Activated CD4-positive, alpha-beta T cell treated with anti-CD3 and anti-CD28 coated beads for 4 hours (primary cell): ENCODE measurements at regions not wholly inside any gene's neighbourhood (a gene's known extent, or its start where the extent isn't known, plus 50 kb on each side); places are given as distances from the start of the nearest gene placed in this dataset.

Experiments used
- DNase-seq, 2 donors: peaks; one replicate each; pipeline ENCODE4 v3.0.0-alpha.2; 2020

DNA sequence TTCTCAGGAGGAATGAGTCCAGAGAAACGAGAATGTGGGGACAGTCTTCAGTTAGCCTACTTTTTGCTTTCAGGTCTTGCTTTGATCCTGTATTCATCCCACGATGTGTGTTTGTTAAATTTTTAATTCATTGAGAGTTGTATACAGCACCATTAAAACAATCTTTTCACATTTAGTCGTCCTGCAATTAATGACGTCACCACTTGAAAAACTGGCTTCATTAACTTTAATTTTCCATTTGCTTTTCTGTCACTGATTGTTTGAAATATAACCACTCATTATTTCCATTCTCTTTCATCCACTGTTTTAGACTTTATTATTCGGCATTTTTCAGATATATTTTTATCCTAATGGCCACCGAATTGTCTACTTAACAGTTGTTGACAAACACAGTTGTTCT lies 146.9 kb downstream of the TFEC start:
- DNase-seq, result no peak

GRCh38 chr7:115881476-115881875 lies 149.1 kb downstream of the TFEC start:
- DNase-seq, result no peak

- no peak for DNase-seq
These were observed 151.4 kb downstream of the TFEC start for GRCh38 chr7:115879171-115879570.

DNA sequence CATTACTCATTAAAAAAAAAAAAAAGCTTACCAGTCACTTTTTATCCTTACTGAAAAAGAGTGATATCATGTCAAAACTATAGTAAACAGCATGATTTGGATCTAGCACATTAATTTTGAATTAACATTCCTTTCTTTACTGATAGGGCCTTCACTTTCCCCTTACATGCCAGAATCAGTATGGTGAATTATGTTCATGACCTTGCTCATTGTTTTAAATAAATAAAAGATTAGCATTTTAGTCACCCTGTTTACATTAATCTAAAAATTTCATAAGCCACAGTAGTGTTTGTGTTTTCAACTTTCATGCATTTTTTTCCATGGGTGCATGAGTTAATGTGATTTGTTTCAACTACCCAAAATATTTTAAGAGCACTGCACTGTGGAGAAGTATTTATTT lies 160.8 kb downstream of the TFEC start:
- DNase-seq, result no peak

- no peak for DNase-seq
These were observed 161.4 kb downstream of the TFEC start for GRCh38 chr7:115869190-115869589.

DNA sequence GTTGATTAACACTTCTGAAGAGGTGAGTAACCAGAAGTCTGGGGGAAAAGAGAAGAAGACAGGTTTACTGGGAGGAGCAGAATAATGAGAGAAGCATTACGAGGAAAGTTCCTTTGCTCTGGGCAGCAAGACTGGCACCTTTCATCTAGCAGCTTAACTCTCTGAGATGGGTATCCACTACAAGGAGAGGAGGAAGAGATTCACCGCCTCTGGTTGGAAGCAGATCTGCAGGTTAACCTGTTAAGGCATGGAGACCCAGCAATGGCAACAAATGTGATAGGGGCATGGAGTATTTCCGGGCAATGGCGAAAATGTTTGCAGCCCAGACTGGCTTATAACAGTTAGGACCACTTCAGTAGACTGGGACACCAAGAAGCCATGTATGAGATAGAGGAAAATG lies 162.2 kb downstream of the TFEC start:
- DNase-seq, result no peak

DNA sequence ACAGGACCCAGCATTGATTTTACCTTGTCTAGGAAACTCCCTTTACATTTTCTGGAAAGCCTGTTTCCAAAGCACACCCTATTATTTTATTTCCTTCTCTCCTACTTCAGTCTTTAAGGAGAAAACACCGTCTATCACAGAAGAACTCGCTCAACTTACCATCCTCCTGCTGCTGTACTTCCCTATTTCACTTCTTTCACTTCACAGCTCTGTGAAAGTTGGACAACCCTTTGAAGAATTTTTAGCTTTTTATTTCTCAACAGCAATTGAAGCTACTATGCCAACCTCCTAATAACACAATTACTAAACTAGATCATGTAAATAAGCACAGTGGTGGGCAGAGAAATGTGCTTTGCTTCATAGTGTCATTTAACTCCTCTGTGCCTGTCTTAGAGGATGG lies 166.5 kb downstream of the TFEC start:
- no peak for DNase-seq

- DNase-seq, result no peak
These were observed 179.3 kb downstream of the TFEC start for GRCh38 chr7:115851291-115851690.

DNA sequence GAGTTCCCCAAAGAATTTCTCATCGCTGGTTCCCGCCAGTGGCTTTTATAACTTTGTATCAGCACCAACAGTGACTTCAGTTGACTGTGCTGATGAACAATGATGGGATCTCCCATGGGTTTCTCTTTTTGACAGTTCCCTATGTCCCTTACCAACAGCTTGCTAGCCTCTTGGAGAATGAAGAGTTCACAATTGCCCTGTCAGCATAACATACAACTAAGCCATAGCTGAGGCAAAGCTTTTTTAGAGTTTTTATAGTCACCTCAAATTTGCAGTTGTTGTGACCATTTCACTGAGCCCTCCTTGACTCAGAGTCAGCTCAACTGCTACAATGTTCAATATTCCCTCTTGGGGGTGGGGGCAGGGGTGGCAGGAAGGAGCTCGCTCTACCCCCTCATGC lies 179.8 kb downstream of the TFEC start:
- no peak for DNase-seq

DNA sequence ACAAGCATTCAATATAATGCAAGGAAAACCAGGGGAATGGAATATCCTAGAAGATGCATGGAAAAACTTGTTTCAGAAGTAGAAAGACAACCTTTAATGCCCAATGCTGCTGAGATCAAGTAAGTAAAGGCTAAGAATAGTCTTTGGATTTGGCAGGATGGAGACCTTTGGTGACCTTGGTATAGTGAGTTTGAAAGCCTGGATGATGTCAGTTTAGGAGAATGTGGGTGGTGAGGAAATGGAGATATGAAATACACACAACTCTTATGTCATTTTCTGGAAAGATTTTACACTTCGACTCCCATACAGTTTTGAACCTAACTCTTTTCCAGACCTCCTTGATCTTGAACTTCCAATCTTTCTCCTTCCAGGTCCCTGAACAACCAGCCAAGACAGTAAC lies 185.7 kb downstream of the TFEC start:
- DNase-seq, result no peak

DNA sequence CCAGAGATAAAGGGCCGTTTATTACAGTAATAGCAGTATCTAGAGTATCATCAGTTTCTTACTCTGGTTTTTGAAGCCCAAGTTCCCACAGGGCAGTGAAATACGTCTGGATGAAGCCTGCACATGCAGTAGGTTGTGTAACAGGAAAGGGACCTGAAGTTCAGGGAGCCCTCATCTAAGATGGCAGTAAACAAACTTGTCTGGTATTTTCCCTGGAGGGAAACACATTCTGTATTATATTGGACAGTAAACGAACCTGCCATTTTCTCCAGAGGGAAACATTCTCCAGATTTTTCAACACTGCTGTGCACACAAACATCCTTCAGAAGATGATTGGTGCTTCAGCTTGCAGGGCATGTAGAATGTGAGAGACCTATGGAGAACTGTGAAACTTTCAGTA lies 189.9 kb downstream of the TFEC start:
- no peak for DNase-seq

- DNase-seq, result no peak
These were observed 191.7 kb downstream of the TFEC start for GRCh38 chr7:115838829-115839228.

DNA sequence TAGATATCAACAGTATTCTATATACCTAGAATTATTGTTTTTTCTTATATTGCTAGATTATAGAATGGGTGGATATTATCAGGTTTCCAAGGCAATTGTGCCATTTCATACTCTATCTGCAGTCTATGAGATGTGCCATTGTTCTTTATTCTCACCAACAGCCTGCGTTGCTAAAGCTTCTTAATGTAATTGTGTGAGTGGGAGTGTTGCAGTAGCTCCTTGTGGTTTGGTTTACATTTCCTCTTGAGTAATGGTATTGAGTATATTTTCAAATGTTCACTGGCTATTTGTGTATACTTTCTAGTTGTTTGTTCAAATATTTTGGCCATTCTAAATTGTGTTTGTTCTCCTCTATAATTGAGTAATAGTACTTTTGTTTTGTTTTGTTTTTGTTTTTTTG lies 199.2 kb downstream of the TFEC start:
- DNase-seq, result no peak

- DNase-seq, result no peak
These were observed 203.1 kb downstream of the TFEC start for GRCh38 chr7:115827305-115828045.

DNA sequence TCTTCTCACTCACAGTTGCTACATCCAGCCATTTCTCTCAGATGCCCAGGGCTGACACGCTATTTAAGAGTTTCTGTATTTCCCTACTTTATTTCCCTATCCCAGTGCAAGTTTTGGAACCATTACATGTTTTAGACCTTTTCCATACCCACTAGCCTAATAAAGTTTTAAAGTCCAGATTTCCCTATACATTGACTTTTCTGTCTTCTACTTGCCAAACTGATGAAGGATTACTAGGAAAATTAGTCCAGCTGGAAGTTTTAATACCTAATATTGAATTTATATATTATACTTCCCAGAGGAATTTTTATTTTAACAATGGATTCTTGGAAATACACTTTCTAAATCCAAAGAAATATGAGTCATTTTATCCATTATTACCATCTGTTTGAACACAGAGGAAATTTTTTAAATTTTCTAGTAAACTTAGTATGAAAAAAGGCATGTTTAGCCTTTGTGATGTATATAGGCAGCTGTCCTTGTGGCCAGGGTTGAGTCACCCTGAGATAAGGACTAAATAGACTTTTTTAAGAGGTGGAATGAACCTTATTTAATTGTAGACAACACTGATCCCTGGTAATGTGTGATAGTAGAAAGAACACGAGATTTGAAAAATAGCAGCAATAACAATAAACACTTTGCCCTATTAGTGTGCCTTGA lies 205.0 kb downstream of the TFEC start:
- DNase-seq, result no peak

DNA sequence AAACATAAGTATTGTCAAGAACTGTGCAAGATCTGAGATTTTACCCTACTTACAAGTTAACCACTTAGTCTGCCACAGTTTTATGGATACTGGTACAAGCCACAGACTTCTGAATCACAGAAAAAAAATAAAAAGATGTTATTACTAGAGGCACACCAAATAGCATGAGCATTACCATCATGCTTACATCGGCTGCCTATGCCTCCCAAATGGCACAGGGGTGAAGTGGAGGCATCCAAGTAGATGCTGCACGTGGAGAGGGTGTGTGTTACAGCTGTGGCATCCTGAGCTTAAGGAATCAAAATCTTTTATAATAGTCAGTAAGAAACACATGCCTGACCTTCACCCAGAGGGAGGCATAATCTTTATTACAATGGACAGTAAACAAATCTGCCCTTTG lies 207.8 kb downstream of the TFEC start:
- DNase-seq, result no peak

DNA sequence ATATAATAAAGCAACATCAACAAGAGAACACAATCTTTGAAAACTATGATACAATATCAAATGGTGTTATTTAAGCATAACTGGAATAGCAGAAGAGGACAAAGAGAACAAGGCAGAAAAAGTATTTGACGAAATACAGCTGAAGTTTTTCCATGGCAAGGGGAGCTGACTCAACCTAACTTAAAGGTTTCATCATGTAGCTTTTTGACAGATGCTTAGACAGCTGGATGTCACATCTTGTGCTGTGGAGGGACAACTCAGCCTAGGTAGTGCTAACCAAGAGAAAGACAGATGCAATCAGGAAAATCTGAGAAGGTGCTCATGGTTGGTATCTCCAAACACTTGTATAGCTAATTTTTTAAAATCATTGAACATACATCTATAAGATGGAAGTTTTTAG lies 208.2 kb downstream of the TFEC start:
- no peak for DNase-seq

GRCh38 chr7:115816318-115816974 lies 214.1 kb downstream of the TFEC start:
- no peak for DNase-seq

DNA sequence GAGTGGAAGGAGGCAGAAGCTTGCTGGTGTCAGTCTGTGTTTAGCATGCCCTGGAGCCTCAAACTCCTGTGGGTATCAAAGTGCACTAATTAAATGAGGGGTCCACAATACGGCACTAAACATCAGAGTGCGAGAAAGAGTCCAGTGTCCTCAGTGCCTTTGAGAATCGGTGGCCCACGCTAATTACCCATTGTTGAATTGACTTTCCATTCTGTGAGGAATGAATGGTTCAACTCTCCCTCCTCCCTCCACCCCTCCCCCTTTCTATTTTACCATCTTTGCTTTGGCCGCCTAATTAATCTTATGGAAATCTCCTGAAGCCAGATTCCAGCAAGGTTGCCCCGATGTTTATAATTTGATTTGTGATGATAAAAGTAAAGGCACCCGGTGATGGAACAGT lies 217.8 kb downstream of the TFEC start:
- no peak for DNase-seq

DNA sequence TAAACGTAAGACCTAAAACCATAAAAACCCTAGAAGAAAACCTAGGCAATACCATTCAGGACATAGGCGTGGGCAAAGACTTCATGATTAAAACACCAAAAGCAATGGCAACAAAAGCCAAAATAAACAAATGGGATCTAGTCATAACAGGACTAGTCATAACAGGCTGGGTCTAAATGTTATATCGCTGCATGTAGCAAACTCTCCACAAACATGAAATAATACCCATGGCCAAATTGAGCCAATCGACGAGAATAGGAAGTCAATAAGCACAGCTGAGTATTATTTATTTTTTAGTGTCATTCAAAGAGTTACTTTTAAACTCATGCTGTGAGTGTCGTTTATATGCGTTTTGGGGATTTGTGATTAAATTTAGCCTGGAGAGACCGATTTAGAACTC lies 225.1 kb downstream of the TFEC start:
- no peak for DNase-seq

DNA sequence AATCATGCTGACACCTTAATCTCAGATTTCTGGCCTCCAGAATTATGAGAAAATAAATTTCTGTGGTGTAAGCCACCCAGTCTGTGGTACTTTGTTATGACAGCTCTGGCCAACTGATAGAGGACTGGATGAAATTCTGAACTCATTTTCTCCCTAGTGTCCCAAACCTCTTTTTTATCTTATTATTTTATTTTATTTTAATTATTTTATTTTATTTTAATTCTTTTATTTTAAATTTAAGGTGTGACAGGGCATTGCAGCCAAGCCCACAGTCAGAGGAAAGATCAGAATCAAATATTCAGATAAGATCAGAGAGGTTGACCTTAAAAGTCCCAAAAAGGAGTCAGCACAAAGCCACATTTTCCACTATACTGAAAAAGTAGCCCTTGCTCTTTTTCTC lies 228.1 kb downstream of the TFEC start:
- no peak for DNase-seq

GRCh38 chr7:115799430-115799829 lies 231.1 kb downstream of the TFEC start:
- DNase-seq, result no peak

DNA sequence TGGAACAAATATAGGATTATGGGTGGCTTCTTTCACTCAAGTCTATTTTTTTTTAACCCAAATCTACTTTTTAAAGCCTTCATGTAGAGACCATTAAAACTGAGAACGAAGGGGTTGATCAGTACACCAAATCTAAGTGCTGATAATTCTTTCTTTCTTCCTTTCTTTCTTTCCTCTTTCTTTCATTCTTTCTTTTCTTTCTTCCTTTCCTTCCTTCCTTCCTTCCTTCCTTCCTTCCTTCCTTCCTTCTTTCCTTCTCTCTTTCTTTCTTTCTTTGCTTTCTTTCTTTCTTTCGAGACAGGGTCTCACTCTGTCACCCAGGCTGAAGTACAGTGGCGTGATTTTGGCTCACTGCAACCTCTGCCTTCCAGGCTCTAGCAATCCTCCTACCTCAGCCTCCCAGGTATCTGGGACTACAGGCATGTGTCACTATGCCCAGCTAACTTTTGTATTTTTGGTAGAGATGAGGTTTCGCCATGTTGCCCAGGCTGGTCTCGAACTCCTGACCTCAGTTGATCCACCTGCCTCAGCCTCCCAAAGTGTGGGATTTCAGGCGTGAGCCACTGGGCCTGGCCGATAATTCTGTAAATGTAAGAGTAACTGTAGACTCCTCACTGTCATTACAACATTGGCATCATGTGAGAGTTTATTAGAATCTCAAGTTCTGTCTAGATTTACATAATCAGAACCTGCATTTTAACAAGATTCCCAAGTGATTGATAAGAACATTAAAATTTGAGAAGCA lies 236.4 kb downstream of the TFEC start:
- DNase-seq, result no peak

DNA sequence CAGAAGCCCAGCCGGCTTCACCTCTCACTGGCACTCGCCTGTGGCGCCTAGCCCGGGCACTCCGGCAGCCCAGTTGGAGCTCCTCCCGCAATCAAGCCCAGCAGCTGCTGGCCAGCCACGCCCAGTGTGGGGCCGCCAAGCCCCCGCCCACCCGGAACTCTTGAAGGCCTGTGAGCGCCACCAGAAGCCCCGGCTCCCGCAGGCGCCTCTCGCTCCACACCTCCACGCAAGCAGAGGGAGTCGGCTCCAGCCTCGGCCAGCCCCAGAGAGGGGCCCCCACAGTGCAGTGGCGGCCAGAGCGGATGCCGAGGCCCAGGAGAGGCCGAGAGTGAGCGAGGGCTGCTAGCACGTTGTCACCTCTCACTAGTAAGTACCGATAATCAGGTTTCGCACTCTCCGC lies 240.7 kb downstream of the TFEC start:
- DNase-seq, result no peak
